HL-60 (cell line): ENCODE measurements at regions not wholly inside any gene's neighbourhood (a gene's known extent, or its start where the extent isn't known, plus 50 kb on each side); places are given as distances from the start of the nearest gene placed in this dataset.

Source experiments
- POLR2AphosphoS5 ChIP-seq: IDR thresholded peaks from 2 replicates; pipeline ENCODE4 v1.6.1; 2012; ENCODE audit warnings: low read depth
- TF ChIP-seq, protein P1 (sequence below): IDR thresholded peaks from one replicate; pipeline ENCODE4 v1.5.1; 2011; ENCODE audit warnings: low read length, control low read depth, inconsistent platforms; ENCODE audit not compliant: insufficient read depth
- TF ChIP-seq, protein P2 (sequence below): IDR thresholded peaks from 2 replicates; pipeline ENCODE4 v1.6.1; 2012; ENCODE audit warnings: low read depth; ENCODE audit not compliant: insufficient replicate concordance

- TF ChIP-seq POLR2AphosphoS5: no peak
- TF ChIP-seq, protein P1, sequence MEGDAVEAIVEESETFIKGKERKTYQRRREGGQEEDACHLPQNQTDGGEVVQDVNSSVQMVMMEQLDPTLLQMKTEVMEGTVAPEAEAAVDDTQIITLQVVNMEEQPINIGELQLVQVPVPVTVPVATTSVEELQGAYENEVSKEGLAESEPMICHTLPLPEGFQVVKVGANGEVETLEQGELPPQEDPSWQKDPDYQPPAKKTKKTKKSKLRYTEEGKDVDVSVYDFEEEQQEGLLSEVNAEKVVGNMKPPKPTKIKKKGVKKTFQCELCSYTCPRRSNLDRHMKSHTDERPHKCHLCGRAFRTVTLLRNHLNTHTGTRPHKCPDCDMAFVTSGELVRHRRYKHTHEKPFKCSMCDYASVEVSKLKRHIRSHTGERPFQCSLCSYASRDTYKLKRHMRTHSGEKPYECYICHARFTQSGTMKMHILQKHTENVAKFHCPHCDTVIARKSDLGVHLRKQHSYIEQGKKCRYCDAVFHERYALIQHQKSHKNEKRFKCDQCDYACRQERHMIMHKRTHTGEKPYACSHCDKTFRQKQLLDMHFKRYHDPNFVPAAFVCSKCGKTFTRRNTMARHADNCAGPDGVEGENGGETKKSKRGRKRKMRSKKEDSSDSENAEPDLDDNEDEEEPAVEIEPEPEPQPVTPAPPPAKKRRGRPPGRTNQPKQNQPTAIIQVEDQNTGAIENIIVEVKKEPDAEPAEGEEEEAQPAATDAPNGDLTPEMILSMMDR: no peak
- TF ChIP-seq, protein P2, sequence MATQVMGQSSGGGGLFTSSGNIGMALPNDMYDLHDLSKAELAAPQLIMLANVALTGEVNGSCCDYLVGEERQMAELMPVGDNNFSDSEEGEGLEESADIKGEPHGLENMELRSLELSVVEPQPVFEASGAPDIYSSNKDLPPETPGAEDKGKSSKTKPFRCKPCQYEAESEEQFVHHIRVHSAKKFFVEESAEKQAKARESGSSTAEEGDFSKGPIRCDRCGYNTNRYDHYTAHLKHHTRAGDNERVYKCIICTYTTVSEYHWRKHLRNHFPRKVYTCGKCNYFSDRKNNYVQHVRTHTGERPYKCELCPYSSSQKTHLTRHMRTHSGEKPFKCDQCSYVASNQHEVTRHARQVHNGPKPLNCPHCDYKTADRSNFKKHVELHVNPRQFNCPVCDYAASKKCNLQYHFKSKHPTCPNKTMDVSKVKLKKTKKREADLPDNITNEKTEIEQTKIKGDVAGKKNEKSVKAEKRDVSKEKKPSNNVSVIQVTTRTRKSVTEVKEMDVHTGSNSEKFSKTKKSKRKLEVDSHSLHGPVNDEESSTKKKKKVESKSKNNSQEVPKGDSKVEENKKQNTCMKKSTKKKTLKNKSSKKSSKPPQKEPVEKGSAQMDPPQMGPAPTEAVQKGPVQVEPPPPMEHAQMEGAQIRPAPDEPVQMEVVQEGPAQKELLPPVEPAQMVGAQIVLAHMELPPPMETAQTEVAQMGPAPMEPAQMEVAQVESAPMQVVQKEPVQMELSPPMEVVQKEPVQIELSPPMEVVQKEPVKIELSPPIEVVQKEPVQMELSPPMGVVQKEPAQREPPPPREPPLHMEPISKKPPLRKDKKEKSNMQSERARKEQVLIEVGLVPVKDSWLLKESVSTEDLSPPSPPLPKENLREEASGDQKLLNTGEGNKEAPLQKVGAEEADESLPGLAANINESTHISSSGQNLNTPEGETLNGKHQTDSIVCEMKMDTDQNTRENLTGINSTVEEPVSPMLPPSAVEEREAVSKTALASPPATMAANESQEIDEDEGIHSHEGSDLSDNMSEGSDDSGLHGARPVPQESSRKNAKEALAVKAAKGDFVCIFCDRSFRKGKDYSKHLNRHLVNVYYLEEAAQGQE: no peak
These were observed 186.2 kb upstream of the C1orf174 start for GRCh38 chr1:4086085-4086850.
